H9 (cell line): ENCODE measurements at regions not wholly inside any gene's neighbourhood (a gene's known extent, or its start where the extent isn't known, plus 50 kb on each side); places are given as distances from the start of the nearest gene placed in this dataset.

Experiments
- DNase-seq: peaks from one replicate; pipeline ENCODE4 v3.0.0-alpha.2; 2017
- H2AFZ ChIP-seq: one replicate; pipeline ENCODE4 v1.6.1; 2013; ENCODE audit warnings: mild to moderate bottlenecking, low read length, control low read depth, moderate library complexity
- H2AK5ac ChIP-seq: 2 replicates; pipeline ENCODE4 v1.6.1; 2013; ENCODE audit warnings: low read length, control low read depth, mixed read lengths; ENCODE audit not compliant: insufficient read length
- H2BK120ac ChIP-seq: one replicate; pipeline ENCODE4 v1.6.1; 2013; ENCODE audit warnings: low read depth, mild to moderate bottlenecking, low read length, control low read depth, inconsistent platforms; ENCODE audit not compliant: poor library complexity, severe bottlenecking
- H2BK12ac ChIP-seq: 2 replicates; pipeline ENCODE4 v1.6.1; 2013; ENCODE audit warnings: low read length, control low read depth, mixed read lengths, low read depth; ENCODE audit not compliant: insufficient read length
- H2BK15ac ChIP-seq: 2 replicates; pipeline ENCODE4 v1.6.1; 2013; ENCODE audit warnings: low read depth, low read length, control low read depth
- H2BK20ac ChIP-seq: one replicate; pipeline ENCODE4 v1.6.1; 2013; ENCODE audit warnings: low read depth, mild to moderate bottlenecking, low read length, control low read depth, inconsistent platforms; ENCODE audit not compliant: poor library complexity, severe bottlenecking
- H2BK5ac ChIP-seq: 2 replicates; pipeline ENCODE4 v1.6.1; 2013; ENCODE audit warnings: low read length, control low read depth, mixed read lengths; ENCODE audit not compliant: insufficient read length
- H3K14ac ChIP-seq: 2 replicates; pipeline ENCODE4 v1.6.1; 2013; ENCODE audit warnings: low read length, control low read depth; ENCODE audit not compliant: insufficient read depth
- H3K18ac ChIP-seq: 2 replicates; pipeline ENCODE4 v1.6.1; 2013; ENCODE audit warnings: low read depth, mild to moderate bottlenecking, mixed read lengths, low read length, control low read depth; ENCODE audit not compliant: insufficient read length
- H3K23ac ChIP-seq: 2 replicates; pipeline ENCODE4 v1.6.1; 2013; ENCODE audit warnings: low read length, control low read depth, mixed read lengths, low read depth; ENCODE audit not compliant: insufficient read length
- H3K23me2 ChIP-seq: 2 replicates; pipeline ENCODE4 v1.6.1; 2013; ENCODE audit warnings: low read depth, mild to moderate bottlenecking, mixed read lengths, low read length, control low read depth; ENCODE audit not compliant: insufficient read length, poor library complexity, severe bottlenecking
- H3K27ac ChIP-seq: 2 replicates; pipeline ENCODE4 v1.5.1; 2013; ENCODE audit warnings: low read length, control low read depth, mixed read lengths, low read depth; ENCODE audit not compliant: insufficient read length
- H3K27me3 ChIP-seq: 2 replicates; pipeline ENCODE4 v1.6.1; 2013; ENCODE audit warnings: low read length, control low read depth, inconsistent platforms; ENCODE audit not compliant: insufficient read depth
- H3K4ac ChIP-seq: 2 replicates; pipeline ENCODE4 v1.6.1; 2013; ENCODE audit warnings: low read depth, mild to moderate bottlenecking, control low read depth, inconsistent platforms, low read length, moderate library complexity
- H3K4me1 ChIP-seq: 2 replicates; pipeline ENCODE4 v1.6.1; 2013; ENCODE audit warnings: low read length, control low read depth, inconsistent platforms; ENCODE audit not compliant: insufficient read depth
- H3K4me2 ChIP-seq: 2 replicates; pipeline ENCODE4 v1.6.1; 2013; ENCODE audit warnings: low read length, control low read depth, mixed read lengths; ENCODE audit not compliant: insufficient read length, insufficient read depth
- H3K56ac ChIP-seq: 2 replicates; pipeline ENCODE4 v1.6.1; 2013; ENCODE audit warnings: low read depth, mild to moderate bottlenecking, mixed read lengths, low read length, control low read depth; ENCODE audit not compliant: insufficient read length
- H3K79me1 ChIP-seq: 2 replicates; pipeline ENCODE4 v1.6.1; 2013; ENCODE audit warnings: low read depth, mild to moderate bottlenecking, moderate library complexity, low read length, control low read depth, inconsistent platforms; ENCODE audit not compliant: insufficient read depth, poor library complexity, severe bottlenecking
- H3K79me2 ChIP-seq: 2 replicates; pipeline ENCODE4 v1.6.1; 2013; ENCODE audit warnings: low read length, control low read depth, inconsistent platforms; ENCODE audit not compliant: insufficient read depth
- H3K9ac ChIP-seq: 2 replicates; pipeline ENCODE4 v1.6.1; 2013; ENCODE audit warnings: low read length, control low read depth, mixed read lengths; ENCODE audit not compliant: insufficient read length; ENCODE audit errors: extremely low read depth
- H3K9me3 ChIP-seq: one replicate; pipeline ENCODE4 v1.6.1; 2013; ENCODE audit warnings: low read depth, low read length, inconsistent platforms; ENCODE audit not compliant: control insufficient read depth
- H3T11ph ChIP-seq: one replicate; pipeline ENCODE4 v1.6.1; 2013; ENCODE audit warnings: mild to moderate bottlenecking, low read length, control low read depth, inconsistent platforms
- H4K20me1 ChIP-seq: one replicate; pipeline ENCODE4 v1.6.1; 2013; ENCODE audit not compliant: control insufficient read depth, insufficient read length, insufficient read depth
- H4K5ac ChIP-seq: 2 replicates; pipeline ENCODE4 v1.6.1; 2013; ENCODE audit warnings: low read depth, mild to moderate bottlenecking, mixed read lengths, low read length, control low read depth; ENCODE audit not compliant: insufficient read length
- H4K8ac ChIP-seq: replicated peaks from 2 replicates; pipeline ENCODE4 v1.6.1; 2013; ENCODE audit warnings: low read length, control low read depth, mixed read lengths, low read depth; ENCODE audit not compliant: insufficient read length
- H4K91ac ChIP-seq: 2 replicates; pipeline ENCODE4 v1.6.1; 2013; ENCODE audit warnings: low read depth, mild to moderate bottlenecking, moderate library complexity, mixed read lengths, low read length, control low read depth; ENCODE audit not compliant: insufficient read length
- H3K27ac Mint-ChIP-seq, 3 experiments: 2 replicates in 2 of 3; 3 replicates in 1 of 3; pipeline ENCODE4 v1.8.0; 2020 to 2021; ENCODE audit warnings: mixed read lengths in 3 of 3, mild to moderate bottlenecking in 1 of 3, moderate library complexity in 1 of 3
- H3K27me3 Mint-ChIP-seq: 2 replicates; pipeline ENCODE4 v1.8.0; 2021; ENCODE audit warnings: low read depth, mild to moderate bottlenecking, moderate library complexity, mixed read lengths
- H3K36me3 Mint-ChIP-seq, 3 experiments: 2 replicates in 2 of 3; 3 replicates in 1 of 3; pipeline ENCODE4 v1.8.0; 2020 to 2021; ENCODE audit warnings: low read depth in 3 of 3, mixed read lengths in 3 of 3; ENCODE audit not compliant: insufficient read depth in 1 of 3
- H3K4me1 Mint-ChIP-seq, 2 experiments: 2 replicates each; pipeline ENCODE4 v1.8.0; 2020; ENCODE audit warnings: mixed read lengths in 2 of 2
- H3K4me3 Mint-ChIP-seq, 2 experiments: 2 replicates in 1 of 2; 3 replicates in 1 of 2; pipeline ENCODE4 v1.8.0; 2020 to 2021; ENCODE audit warnings: mild to moderate bottlenecking in 2 of 2, mixed read lengths in 2 of 2, moderate library complexity in 1 of 2
- H3K9me3 Mint-ChIP-seq, 2 experiments: 2 replicates in 1 of 2; 3 replicates in 1 of 2; pipeline ENCODE4 v1.8.0; 2020; ENCODE audit warnings: mild to moderate bottlenecking in 2 of 2, mixed read lengths in 2 of 2, moderate library complexity in 1 of 2
- CTCF ChIP-seq: fragments of 200-600 bp; sonication (generic); conservative IDR thresholded peaks from 3 replicates; pipeline ENCODE4 v1.8.0; 2021; ENCODE audit warnings: antibody characterized with exemption, mild to moderate bottlenecking
- WGBS: extraction: QIAGEN DNeasy Blood & Tissue Kit; methylation state at CpG from one replicate; pipeline ENCODE4 v1.1.7; 2013; ENCODE audit warnings: missing lambda C conversion rate, low lambda C conversion rate, mixed read lengths; ENCODE audit not compliant: insufficient read length; ENCODE audit errors: extremely low coverage; 5-methylcytosine and 5-hydroxymethylcytosine counted together

GRCh38 chr2:198587741-198588140 lies 783.3 kb downstream of the PLCL1 start:
- H3K56ac ChIP-seq: no peak overlapping the region
- H2BK5ac ChIP-seq: no peak overlapping the region
- no peak overlapping the region for H3K23ac ChIP-seq

More at GRCh38 chr2:198587741-198588140, 783.3 kb downstream of the PLCL1 start:
- no peaks in the 10 kb centered on the region for H3K9me3 Mint-ChIP-seq
- Histone ChIP-seq H3T11ph (no peak overlapping the region), H3K79me1 (no peaks in the 10 kb centered on the region), H4K5ac (no peak overlapping the region), H4K91ac (no peak overlapping the region), H2BK12ac (no peak overlapping the region), H3K4me1 (no peaks in the 10 kb centered on the region), H4K8ac (no peak overlapping the region), H3K27ac (no peak overlapping the region), H3K18ac (no peak overlapping the region), H2AFZ (no peak overlapping the region), H2BK15ac (no peak overlapping the region), H3K27me3 (no peaks in the 10 kb centered on the region), H2BK20ac (no peak overlapping the region), H3K9ac (no peak overlapping the region), H3K14ac (no peak overlapping the region), H3K79me2 (no peaks in the 10 kb centered on the region), H3K4ac (no peak overlapping the region), H3K9me3 (no peaks in the 10 kb centered on the region), H2BK120ac (no peak overlapping the region), H3K23me2 (no peaks in the 10 kb centered on the region), H2AK5ac (no peak overlapping the region), H4K20me1 (no peaks in the 10 kb centered on the region), H3K4me2 (no peak overlapping the region)
- no peaks in the 10 kb centered on the region for H3K4me1 Mint-ChIP-seq
- no peaks in the 10 kb centered on the region for H3K36me3 Mint-ChIP-seq
- no CpG with 5 or more reads among the region's 7 CpGs for WGBS
- no peak for TF ChIP-seq CTCF
- H3K4me3 Mint-ChIP-seq: no peak overlapping the region
- H3K27me3 Mint-ChIP-seq: no peaks in the 10 kb centered on the region
- no peak for DNase-seq
- no peak overlapping the region for H3K27ac Mint-ChIP-seq
